ENCODE measurements at regions not wholly inside any gene's neighbourhood (a gene's known extent, or its start where the extent isn't known, plus 50 kb on each side); places are given as distances from the start of the nearest gene placed in this dataset.

DNA sequence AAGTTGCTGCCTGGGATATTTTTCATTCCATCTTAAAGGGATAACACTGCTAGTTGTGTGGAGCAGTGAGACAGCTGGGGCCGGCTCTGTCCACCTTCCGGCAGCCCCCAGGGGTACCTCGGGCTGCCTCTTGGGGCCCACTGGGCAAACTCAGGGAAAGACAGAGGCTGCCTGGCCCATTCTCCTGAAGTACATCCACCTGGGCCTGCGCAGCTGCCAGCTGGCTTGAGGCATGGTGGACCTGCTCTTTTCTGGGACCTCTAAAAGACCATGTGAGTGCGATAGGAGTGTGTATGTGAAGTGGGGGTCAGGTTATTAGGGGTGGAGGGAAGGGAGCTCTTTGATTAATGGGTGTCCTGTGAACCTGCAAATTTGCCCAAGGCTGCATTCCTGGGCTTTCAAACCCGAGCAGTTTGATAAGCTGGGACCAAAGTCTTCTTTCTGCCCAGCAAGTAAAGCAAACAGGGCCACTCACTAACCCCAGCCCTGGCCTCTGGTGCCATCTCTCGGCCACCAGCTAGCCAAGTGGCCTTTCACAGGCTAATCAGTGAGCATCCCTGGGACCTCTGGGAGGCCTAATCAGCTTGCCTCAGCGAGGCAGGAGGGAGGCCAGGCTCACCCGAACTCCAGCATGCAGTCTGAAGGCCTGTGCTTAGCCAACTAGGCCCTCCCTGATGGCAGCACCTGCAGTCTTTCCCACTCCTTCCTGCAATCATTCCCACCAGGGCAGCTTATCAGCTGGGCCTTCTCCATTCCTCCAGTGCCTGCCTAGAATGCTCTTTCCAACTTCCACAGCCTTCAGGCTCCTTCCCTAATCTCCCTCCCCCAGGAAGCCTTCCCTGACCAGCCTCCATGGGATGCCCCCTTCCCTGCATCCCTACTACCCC, 954.7 kb upstream of the ZNF722 start:
- H3K27me3 Mint-ChIP-seq (ENCODE audit: unreplicated experiment), result peaks cover 26% of the 10 kb centered on the region
- no peak overlapping the region for H3K4me3 Mint-ChIP-seq (ENCODE audit: unreplicated experiment)
- H3K4me1 Mint-ChIP-seq (ENCODE audit: unreplicated experiment), result no peaks in the 10 kb centered on the region
- TF ChIP-seq, protein P1, sequence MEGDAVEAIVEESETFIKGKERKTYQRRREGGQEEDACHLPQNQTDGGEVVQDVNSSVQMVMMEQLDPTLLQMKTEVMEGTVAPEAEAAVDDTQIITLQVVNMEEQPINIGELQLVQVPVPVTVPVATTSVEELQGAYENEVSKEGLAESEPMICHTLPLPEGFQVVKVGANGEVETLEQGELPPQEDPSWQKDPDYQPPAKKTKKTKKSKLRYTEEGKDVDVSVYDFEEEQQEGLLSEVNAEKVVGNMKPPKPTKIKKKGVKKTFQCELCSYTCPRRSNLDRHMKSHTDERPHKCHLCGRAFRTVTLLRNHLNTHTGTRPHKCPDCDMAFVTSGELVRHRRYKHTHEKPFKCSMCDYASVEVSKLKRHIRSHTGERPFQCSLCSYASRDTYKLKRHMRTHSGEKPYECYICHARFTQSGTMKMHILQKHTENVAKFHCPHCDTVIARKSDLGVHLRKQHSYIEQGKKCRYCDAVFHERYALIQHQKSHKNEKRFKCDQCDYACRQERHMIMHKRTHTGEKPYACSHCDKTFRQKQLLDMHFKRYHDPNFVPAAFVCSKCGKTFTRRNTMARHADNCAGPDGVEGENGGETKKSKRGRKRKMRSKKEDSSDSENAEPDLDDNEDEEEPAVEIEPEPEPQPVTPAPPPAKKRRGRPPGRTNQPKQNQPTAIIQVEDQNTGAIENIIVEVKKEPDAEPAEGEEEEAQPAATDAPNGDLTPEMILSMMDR (IDR thresholded peaks at IDR 0.05; ENCODE audit: unreplicated experiment), result no peak
- DNase-seq (ENCODE audit: low spot score), result no peak
- H3K36me3 Mint-ChIP-seq (ENCODE audit: low read depth, unreplicated experiment), result peaks cover 15% of the 10 kb centered on the region
- no peak overlapping the region for H3K27ac Mint-ChIP-seq (ENCODE audit: unreplicated experiment)
- peaks cover 44% of the 10 kb centered on the region for H3K9me3 Mint-ChIP-seq (ENCODE audit: unreplicated experiment)

DNA sequence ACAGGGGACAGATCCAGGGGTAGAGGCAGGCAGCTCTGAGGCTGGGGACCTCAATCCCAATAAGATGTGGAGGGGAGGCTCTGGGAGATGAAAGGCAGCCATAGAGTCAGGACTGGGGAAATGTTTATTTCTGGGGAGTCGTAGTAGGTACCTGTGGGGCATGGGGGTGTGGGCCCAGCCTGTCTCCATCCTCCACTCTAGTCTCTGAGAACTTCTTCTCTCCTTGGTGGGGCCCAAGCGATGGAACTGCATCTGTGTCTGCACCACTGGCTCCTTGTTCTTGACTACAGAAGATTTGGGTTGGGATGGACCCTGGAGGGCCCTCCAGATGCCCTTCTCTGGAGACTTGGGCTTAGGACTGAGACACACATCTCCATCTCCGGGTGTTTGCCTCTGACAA, 953.9 kb upstream of the ZNF722 start:
- H3K36me3 Mint-ChIP-seq (ENCODE audit: low read depth, unreplicated experiment), result peaks cover 16% of the 10 kb centered on the region
- H3K27ac Mint-ChIP-seq (ENCODE audit: unreplicated experiment), result no peak overlapping the region
- H3K4me3 Mint-ChIP-seq (ENCODE audit: unreplicated experiment), result no peak overlapping the region
- H3K27me3 Mint-ChIP-seq (ENCODE audit: unreplicated experiment), result peaks cover 27% of the 10 kb centered on the region
- peaks cover 41% of the 10 kb centered on the region for H3K9me3 Mint-ChIP-seq (ENCODE audit: unreplicated experiment)
- TF ChIP-seq, protein P1 (IDR thresholded peaks at IDR 0.05; ENCODE audit: unreplicated experiment), result no peak
- no peaks in the 10 kb centered on the region for H3K4me1 Mint-ChIP-seq (ENCODE audit: unreplicated experiment)
- no peak for DNase-seq (ENCODE audit: low spot score)

DNA sequence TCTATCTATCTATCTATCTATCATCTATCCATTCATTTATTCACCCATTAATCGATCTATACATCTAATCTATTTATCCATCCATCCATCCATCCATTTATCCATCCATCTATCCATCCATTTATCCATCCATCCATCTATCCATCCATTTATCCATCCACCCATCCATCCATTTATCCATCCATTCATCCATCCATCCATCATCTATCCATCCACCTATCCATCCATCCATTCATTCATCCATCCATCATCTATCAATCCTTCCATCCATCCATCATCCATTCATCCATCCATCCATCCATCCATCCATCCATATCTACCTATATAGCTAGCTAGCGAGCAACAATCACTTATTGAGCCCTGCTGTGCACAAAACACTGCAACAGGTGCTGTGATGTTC, 953.1 kb upstream of the ZNF722 start:
- no peak for DNase-seq (ENCODE audit: low spot score)
- H3K36me3 Mint-ChIP-seq (ENCODE audit: low read depth, unreplicated experiment), result peaks cover 12% of the 10 kb centered on the region
- peaks cover 41% of the 10 kb centered on the region for H3K9me3 Mint-ChIP-seq (ENCODE audit: unreplicated experiment)
- TF ChIP-seq, protein P1 (IDR thresholded peaks at IDR 0.05; ENCODE audit: unreplicated experiment), result no peak
- no peak overlapping the region for H3K4me3 Mint-ChIP-seq (ENCODE audit: unreplicated experiment)
- no peaks in the 10 kb centered on the region for H3K4me1 Mint-ChIP-seq (ENCODE audit: unreplicated experiment)
- no peak overlapping the region for H3K27ac Mint-ChIP-seq (ENCODE audit: unreplicated experiment)
- H3K27me3 Mint-ChIP-seq (ENCODE audit: unreplicated experiment), result peaks cover 18% of the 10 kb centered on the region

DNA sequence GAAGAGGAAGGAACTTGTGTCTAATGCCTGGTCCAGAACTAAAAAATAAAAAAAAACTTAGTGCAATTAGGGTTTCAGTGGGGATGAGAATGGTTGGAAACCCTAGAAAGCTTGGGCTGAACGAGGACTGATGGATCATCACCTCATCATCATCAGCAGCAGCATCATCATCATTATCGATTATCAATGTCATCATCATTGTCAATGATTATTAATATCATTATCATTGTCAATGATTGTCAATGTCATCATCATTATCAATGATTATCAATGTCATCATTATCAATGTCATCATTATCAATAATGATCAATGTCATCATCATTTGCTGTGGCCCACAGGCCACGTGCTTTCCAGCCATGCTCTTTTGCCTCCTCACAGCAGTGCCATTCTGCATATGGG, 952.0 kb upstream of the ZNF722 start:
- Mint-ChIP-seq H3K36me3 (ENCODE audit: low read depth, unreplicated experiment) (peaks cover 13% of the 10 kb centered on the region), H3K9me3 (ENCODE audit: unreplicated experiment) (peaks cover 38% of the 10 kb centered on the region)

DNA sequence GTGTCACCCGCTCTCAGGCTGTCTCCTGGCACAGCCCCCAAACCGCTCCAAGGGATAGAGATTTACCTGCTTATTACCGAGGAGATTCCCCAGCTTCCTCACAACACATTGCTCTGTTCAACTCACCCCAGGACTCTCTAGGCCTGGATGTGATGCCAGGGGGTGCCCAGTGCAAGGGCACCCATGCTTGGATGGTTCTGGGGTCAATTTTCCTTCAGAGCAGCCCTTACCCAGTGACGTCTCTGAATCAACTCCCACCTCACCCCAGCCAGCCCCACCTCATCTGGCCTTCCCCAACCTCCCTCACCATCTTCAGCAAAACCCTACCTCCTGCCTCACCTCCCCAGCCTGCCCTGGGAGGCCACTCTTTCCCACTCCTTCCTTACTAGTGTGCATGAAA, 951.6 kb upstream of the ZNF722 start:
- Mint-ChIP-seq H3K4me3 (ENCODE audit: unreplicated experiment) (no peak overlapping the region), H3K27me3 (ENCODE audit: unreplicated experiment) (peaks cover 14% of the 10 kb centered on the region), H3K4me1 (ENCODE audit: unreplicated experiment) (no peaks in the 10 kb centered on the region), H3K9me3 (ENCODE audit: unreplicated experiment) (peaks cover 36% of the 10 kb centered on the region), H3K36me3 (ENCODE audit: low read depth, unreplicated experiment) (peaks cover 14% of the 10 kb centered on the region), H3K27ac (ENCODE audit: unreplicated experiment) (no peak overlapping the region)
- TF ChIP-seq, protein P1 (IDR thresholded peaks at IDR 0.05; ENCODE audit: unreplicated experiment), result no peak
- DNase-seq (ENCODE audit: low spot score), result no peak

More for the DNA sequence above, 952.0 kb upstream of the ZNF722 start:
- H3K27ac Mint-ChIP-seq (ENCODE audit: unreplicated experiment), result no peak overlapping the region
- TF ChIP-seq, protein P1 (IDR thresholded peaks at IDR 0.05; ENCODE audit: unreplicated experiment), result no peak
- no peak for DNase-seq (ENCODE audit: low spot score)
- H3K27me3 Mint-ChIP-seq (ENCODE audit: unreplicated experiment), result peaks cover 14% of the 10 kb centered on the region
- no peak overlapping the region for H3K4me3 Mint-ChIP-seq (ENCODE audit: unreplicated experiment)
- H3K4me1 Mint-ChIP-seq (ENCODE audit: unreplicated experiment), result no peaks in the 10 kb centered on the region
